ENCODE measurements at regions not wholly inside any gene's neighbourhood (a gene's known extent, or its start where the extent isn't known, plus 50 kb on each side); places are given as distances from the start of the nearest gene placed in this dataset.
"Not testable (repeated sequence)": the region's sequence is repeated elsewhere in the genome, so short reads cannot be mapped to it uniquely, and the experiment has no call there.

- no peak for DNase-seq
Measured at GRCh38 chr9:90047828-90048227, 443.0 kb downstream of the GADD45G start.

DNA sequence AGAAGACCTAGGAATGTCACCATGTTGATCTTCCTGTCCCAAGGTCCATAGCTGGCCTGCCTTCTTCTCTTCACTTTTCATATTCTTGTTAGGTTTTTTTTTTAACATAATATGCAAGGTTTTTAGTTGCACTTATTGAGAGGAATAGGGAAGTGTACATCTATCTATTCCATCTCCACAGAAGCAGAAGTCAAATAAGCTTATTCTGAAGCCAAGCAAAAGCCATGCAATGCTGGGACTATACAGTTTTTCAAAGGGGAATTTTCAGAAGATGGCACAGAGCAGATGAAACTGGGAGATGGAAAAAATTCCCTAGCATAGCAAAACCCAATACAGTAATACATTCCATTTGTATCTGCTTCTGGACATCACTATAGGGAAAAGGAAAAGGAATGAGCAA, 447.6 kb downstream of the GADD45G start:
- DNase-seq = no peak

GRCh38 chr9:90053027-90053426, 448.2 kb downstream of the GADD45G start:
- no peak for DNase-seq

DNA sequence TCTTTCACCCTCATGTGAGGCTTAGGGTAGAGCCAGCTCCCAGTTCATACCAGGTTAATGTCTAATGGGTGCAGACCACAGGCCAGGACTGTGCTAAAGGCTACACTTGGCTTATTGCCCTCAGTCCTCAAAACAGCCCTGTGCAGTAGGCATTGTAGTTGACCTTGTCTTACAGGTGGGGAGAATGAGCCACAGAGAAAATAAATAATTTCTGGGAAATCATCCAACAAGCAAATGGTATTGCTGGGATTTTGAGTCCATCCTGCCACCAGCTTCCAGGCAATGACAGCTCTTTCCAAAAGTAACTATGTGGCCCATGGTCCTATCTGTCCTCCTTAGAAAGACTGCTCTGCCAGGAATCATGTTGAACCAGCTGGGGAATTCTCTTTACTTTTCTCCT, 450.0 kb downstream of the GADD45G start:
- peak; percentile 19 for DNase-seq

- no peak for DNase-seq
Measured at GRCh38 chr9:90055226-90055625, 450.4 kb downstream of the GADD45G start.

DNA sequence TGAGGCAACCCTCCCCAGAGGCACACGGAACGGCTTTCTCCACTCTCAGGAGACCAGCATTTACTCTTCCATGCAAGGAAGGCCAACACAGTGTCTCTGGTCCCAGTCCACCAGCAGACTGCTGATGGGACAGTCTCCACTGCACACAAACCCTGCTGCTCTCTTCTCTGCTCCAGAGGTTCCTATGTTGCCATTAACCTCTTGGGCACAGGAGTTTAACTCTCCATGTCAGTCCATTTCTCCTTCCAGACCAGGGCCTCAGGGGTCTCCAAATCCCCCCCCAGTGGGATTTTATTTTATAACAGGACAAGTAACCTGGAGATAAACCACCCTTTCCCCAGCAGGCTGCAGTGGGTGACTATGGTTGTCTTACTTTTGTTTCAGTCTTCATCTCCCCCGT, 452.5 kb downstream of the GADD45G start:
- no peak for DNase-seq

DNA sequence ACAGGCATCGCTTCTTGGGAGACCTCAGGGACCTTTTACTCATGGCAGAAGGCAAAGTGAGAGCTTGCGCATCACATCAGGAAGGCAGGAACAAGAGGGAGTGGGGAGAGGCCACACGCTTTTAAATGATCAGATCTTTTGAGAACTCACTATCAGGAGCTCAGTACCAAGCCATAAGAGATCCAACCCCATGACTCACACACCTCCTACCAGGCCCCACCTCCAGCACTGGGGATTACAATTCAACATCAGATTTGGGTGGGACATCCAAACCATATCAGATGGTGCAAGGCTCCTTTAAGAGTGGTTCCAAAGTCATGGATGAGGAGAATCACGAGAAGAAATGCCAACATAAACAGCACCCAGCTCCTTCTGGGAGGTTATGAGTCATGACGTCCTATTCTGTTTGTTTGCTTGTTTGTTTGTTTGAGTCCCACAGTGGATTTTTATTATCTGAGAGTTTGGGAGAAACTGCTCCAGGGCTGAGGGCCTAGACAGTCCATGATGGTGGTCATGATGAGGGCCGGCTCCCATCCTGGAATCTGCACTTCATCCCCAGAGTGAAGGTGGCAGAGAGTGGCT, 453.5 kb downstream of the GADD45G start:
- no peak for DNase-seq

- no peak for DNase-seq
Measured at GRCh38 chr9:90059436-90059835, 454.6 kb downstream of the GADD45G start.

- DNase-seq = no peak
Measured at GRCh38 chr9:90060256-90060655, 455.4 kb downstream of the GADD45G start.

GRCh38 chr9:90061187-90061586, 456.4 kb downstream of the GADD45G start:
- no peak for DNase-seq

DNA sequence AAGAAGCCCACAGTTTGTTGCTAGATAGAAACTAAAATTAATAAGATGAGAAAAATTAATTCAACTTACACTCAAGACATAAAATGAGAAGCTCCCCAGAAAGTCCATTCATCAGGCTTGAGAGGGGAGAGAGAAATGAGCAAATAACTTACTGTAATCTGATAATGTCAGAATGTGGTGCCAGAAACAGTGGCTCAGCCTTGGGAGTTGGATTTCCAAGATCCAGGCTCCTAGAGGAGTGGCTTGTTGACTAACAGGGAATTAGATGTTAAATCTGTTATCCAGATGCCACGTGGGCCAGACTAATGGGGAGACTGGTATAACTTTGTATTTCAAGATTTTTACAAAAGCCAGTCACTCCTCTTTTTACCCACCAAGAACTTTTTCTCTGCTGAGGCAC, 458.2 kb downstream of the GADD45G start:
- DNase-seq = no peak

DNA sequence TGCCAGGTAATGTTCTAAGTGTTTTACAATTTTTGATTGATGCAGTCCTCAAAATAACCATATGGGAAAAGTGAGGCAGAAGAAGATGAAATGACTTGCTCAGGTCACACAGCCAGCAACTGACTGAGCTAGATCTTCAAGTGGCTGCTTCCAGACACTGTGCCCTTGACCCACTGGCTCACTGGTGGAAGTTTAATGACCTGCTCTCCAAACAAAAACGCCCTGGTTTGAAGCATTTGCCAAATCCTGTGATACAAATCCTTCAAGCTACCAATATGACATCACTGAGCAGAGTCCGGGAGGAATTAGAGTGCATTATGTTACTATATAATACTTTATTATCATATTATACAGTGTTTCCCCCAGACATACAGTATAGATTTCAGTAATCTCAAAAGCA, 459.4 kb downstream of the GADD45G start:
- DNase-seq = no peak

- DNase-seq = no peak
Measured at GRCh38 chr9:90064971-90065370, 460.2 kb downstream of the GADD45G start.

DNA sequence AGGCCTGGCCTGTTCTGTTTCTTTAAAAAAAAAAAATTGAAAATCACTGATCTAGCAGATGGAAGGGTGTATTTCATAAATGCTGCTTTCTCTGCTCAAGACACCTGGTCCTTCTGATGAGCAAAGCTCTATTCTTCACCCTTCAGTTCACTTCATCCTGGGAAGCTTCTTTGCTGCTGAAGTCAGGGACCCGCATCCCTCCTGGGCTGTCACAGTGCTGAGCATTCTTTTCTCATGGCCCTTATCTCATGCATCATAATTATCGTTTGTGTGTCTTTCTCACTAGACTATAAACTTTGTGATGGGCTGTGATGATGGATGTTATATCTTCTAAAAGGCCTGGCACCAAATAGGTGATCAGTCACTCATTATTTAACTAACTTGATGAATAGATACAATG, 461.0 kb downstream of the GADD45G start:
- no peak for DNase-seq

GRCh38 chr9:90069085-90069484, 464.3 kb downstream of the GADD45G start:
- no peak for DNase-seq

- DNase-seq = no peak
Measured at GRCh38 chr9:90070056-90070455, 465.2 kb downstream of the GADD45G start.

DNA sequence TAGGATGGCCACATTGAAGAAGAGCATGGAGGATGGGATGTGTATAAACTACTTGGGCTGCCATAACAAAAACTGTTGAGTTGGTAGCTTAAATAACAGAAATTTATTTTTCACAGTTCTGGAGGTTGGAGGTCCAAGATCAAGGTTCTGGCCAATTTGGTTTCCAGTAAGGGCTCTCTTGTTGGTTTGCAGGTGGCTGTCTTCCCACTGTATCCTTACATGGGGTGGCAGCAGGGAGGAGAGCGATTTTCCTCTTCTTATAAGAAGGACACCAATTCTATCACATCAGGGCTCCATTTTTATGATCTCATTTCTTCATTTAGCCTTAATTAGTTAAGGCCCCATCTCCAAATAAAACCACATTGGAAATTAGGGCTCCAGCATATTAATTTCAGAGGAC, 465.7 kb downstream of the GADD45G start:
- DNase-seq = no peak

GRCh38 chr9:90070931-90071660, 466.3 kb downstream of the GADD45G start:
- no peak for DNase-seq

DNA sequence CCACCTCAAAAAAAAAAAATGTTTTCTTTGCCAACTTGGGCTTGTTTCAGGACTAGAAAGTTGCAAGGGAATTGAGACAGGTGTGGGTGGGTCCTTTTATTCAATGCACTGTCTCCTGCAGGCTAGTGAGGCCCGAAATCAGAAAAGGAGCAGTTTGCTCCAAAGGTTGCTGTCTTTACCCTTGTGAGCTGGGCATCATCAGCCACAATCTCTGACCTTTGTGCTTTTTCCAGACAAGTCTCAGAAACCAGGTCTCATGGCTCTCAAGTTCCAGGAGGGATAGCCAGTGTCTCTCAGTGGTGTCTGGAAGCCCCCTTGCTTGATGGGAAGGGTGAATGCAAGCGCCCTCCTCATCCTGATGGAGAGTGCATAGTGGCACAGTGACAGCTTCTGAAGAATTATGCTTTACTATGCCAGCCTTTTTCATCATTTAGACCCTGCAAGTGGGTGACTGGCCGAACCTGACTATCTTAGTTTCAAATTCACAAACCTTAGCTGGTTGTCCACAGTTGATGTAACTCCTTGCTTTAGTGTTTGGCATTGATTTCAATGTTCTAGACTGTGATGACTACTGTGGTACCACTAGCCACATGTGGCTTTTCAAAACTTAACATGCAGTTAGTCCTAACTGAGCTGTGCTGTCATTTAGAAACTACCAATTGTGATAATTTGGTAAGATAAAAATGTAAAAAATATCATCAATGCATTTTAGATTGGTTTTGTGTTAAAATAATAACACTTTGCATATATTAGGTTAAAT, 468.6 kb downstream of the GADD45G start:
- no peak for DNase-seq

- no peak for DNase-seq
Measured at GRCh38 chr9:90074316-90074962, 469.6 kb downstream of the GADD45G start.

DNA sequence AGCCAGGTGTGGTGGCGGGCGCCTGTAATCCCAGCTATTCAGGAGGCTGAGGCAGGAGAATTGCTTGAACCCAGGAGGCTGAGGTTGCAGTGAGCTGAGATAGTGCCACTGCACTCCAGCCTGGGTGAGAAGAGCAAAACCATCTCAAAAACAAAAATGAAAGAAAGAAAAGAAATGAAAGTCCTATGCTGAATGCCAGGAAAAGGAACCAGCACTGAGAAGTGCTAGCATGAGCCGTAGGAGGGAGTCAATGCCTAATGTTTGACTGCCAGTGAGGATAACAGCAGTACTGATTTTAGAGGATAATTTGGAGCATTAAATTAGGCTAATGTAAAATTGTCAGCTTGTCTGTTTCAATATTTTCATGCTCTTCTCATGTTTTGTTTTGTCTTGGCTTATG, 472.8 kb downstream of the GADD45G start:
- not testable (repeated sequence) for DNase-seq

DNA sequence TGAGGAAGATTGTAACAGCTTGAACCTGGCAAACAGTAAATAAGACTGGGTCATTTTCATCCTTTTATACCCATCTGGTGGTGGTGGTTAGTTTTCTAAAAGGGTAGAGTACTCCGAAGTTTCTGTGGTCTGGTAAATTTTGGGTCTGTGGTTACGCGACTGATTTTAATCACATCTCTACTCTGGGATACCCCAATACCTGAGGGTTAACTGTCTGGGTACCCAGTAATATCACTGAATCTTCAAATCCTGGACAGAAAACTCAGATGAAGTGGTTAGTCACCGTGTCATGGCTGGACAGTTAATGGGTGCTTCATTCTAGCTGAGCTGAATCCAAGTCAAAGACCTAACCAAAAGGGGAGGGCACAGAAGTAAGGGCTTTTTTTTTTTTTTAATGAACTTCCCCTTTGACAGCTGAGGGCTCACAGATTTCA, 474.2 kb downstream of the GADD45G start:
- no peak for DNase-seq

DNA sequence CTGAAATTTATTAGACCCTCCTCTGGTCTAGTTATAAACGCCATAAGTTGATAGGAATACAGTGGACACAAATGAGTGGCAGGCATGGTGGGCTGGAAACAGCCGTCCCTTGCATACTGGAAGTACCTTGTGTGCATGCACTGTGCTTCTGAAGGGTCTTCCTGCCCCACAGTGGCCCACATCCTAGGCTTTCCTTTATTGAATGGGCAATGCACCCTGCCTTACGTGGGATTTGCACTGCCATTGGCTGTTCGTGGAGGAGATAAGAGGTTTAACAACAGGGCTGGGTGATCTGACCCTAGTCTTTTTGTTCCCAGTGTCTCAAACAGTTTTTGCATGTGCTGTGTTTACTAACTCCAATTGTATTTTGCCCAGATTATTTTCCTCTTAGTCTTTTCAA, 480.8 kb downstream of the GADD45G start:
- DNase-seq = no peak

GRCh38 chr9:90086101-90086511, 481.3 kb downstream of the GADD45G start:
- DNase-seq = no peak

Data from NCI-H1105 (cell line).